Common myeloid progenitor, CD34-positive (primary cell): ENCODE measurements at regions not wholly inside any gene's neighbourhood (a gene's known extent, or its start where the extent isn't known, plus 50 kb on each side); places are given as distances from the start of the nearest gene placed in this dataset.
"Not testable (repeated sequence)": the region's sequence is repeated elsewhere in the genome, so short reads cannot be mapped to it uniquely, and the experiment has no call there.

Experiments
- CTCF ChIA-PET: fragments of 350-600 bp; sonication (Branson Sonifier 250); formaldehyde crosslinking; loops from one replicate; lab custom pipeline; 2021; ENCODE audit warnings: antibody characterized with exemption; lab: Charles Lee
- POLR2A ChIA-PET: fragments of 350-600 bp; sonication (Branson Sonifier 250); formaldehyde crosslinking; loops from one replicate; lab custom pipeline; 2021; ENCODE audit warnings: antibody characterized with exemption; lab: Charles Lee
- DNase-seq, 3 donors: peaks; one replicate each; pipeline versions ENCODE4 v3.0.0 to v3.0.0-alpha.2; 2013
- H3K27ac ChIP-seq, 2 experiments: 1 replicate in 1 of 2; 2 replicates in 1 of 2; pipeline ENCODE4 v1.7.0; 2013; ENCODE audit warnings: inconsistent platforms in 2 of 2, low read length in 2 of 2, mild to moderate bottlenecking in 2 of 2, low read depth in 1 of 2, moderate library complexity in 1 of 2; ENCODE audit not compliant: severe bottlenecking in 2 of 2, insufficient read depth in 1 of 2, poor library complexity in 1 of 2
- H3K27me3 ChIP-seq, 5 experiments: replicated peaks in 2 of 5; 1 replicate in 3 of 5; 2 replicates in 2 of 5; pipeline versions ENCODE4 v1.6.1 to v1.7.0; 2013; ENCODE audit warnings: low read length in 4 of 5, mild to moderate bottlenecking in 2 of 5, moderate library complexity in 2 of 5, inconsistent platforms in 1 of 5; ENCODE audit not compliant: insufficient read depth in 5 of 5, control insufficient read depth in 4 of 5
- H3K36me3 ChIP-seq, 4 experiments: 1 replicate in 2 of 4; 2 replicates in 2 of 4; pipeline versions ENCODE4 v1.6.1 to v1.7.0; 2013; ENCODE audit warnings: low read length in 3 of 4, control low read depth in 1 of 4, mild to moderate bottlenecking in 1 of 4; ENCODE audit not compliant: control insufficient read depth in 4 of 4, insufficient read depth in 4 of 4
- H3K4me1 ChIP-seq, 4 experiments: 1 replicate in 3 of 4; 2 replicates in 1 of 4; pipeline versions ENCODE4 v1.6.1 to v1.7.1; 2013; ENCODE audit warnings: low read length in 3 of 4, mild to moderate bottlenecking in 3 of 4, control low read depth in 1 of 4, inconsistent platforms in 1 of 4, moderate library complexity in 1 of 4; ENCODE audit not compliant: control insufficient read depth in 4 of 4, insufficient read depth in 4 of 4; ENCODE audit errors: control extremely low read depth in 1 of 4
- H3K4me3 ChIP-seq, 7 experiments: 1 replicate in 4 of 7; 2 replicates in 3 of 7; pipeline versions ENCODE4 v1.5.1 to v1.7.0; 2013; ENCODE audit warnings: mild to moderate bottlenecking in 7 of 7, low read length in 6 of 7, moderate library complexity in 6 of 7, inconsistent platforms in 2 of 7, low read depth in 2 of 7, control low read depth in 1 of 7; ENCODE audit not compliant: insufficient read depth in 4 of 7, control insufficient read depth in 1 of 7; ENCODE audit errors: extremely low read depth in 1 of 7
- H3K9me3 ChIP-seq, 5 experiments: 1 replicate in 4 of 5; 2 replicates in 1 of 5; pipeline versions ENCODE4 v1.6.1 to v1.7.1; 2013; ENCODE audit warnings: low read length in 4 of 5, mild to moderate bottlenecking in 2 of 5, inconsistent platforms in 1 of 5, low read depth in 1 of 5, moderate library complexity in 1 of 5; ENCODE audit not compliant: control insufficient read depth in 4 of 5, insufficient read depth in 2 of 5; ENCODE audit errors: control extremely low read depth in 1 of 5
- WGBS: methylation state at CpG from one replicate; pipeline ENCODE4 v1.1.5; 2013; ENCODE audit not compliant: insufficient coverage; 5-methylcytosine and 5-hydroxymethylcytosine counted together

GRCh38 chr4:154124539-154125255 is 335.8 kb upstream of the SFRP2 start:
- Histone ChIP-seq H3K36me3 (no peaks in the 10 kb centered on the region), H3K9me3 (peaks cover 0 to 3% (median 0%) of the 10 kb centered on the region in 5 experiments), H3K4me1 (no peaks in the 10 kb centered on the region), H3K27ac (no peak overlapping the region), H3K27me3 (no peaks in the 10 kb centered on the region), H3K4me3 (no peak overlapping the region)
- ChIA-PET POLR2A (no interaction called here), CTCF (no interaction called here)
- WGBS, result 50% methylated on average over 2 of the region's 4 CpGs
- DNase-seq, result no peak

GRCh38 chr4:154123897-154124296 is 335.0 kb upstream of the SFRP2 start:
- H3K4me3 ChIP-seq, result no peak overlapping the region

GRCh38 chr4:154120690-154121345 is 331.9 kb upstream of the SFRP2 start:
- ChIA-PET CTCF (no interaction called here), POLR2A (no interaction called here)
- Histone ChIP-seq H3K36me3 (no peaks in the 10 kb centered on the region), H3K4me1 (no peaks in the 10 kb centered on the region), H3K27ac (no peak overlapping the region), H3K9me3 (peaks cover 0 to 3% (median 0%) of the 10 kb centered on the region in 5 experiments), H3K27me3 (no peaks in the 10 kb centered on the region), H3K4me3 (no peak overlapping the region)
- no peak for DNase-seq
- WGBS, result 76% methylated on average over 3 of the region's 4 CpGs

More at GRCh38 chr4:154123897-154124296, 335.0 kb upstream of the SFRP2 start:
- ChIA-PET CTCF (no interaction called here), POLR2A (no interaction called here)
- Histone ChIP-seq H3K4me1 (no peaks in the 10 kb centered on the region), H3K27me3 (no peaks in the 10 kb centered on the region), H3K9me3 (peaks cover 0 to 3% (median 0%) of the 10 kb centered on the region in 5 experiments), H3K27ac (no peak overlapping the region), H3K36me3 (no peaks in the 10 kb centered on the region)
- WGBS, result 84% methylated on average over 3 of the region's 3 CpGs
- no peak for DNase-seq

- 87% methylated on average over 5 of the region's 5 CpGs for WGBS
- Histone ChIP-seq H3K27me3 (no peaks in the 10 kb centered on the region), H3K4me3 (no peak overlapping the region), H3K36me3 (no peaks in the 10 kb centered on the region), H3K9me3 (peaks cover 0 to 3% (median 0%) of the 10 kb centered on the region in 5 experiments), H3K27ac (no peak overlapping the region), H3K4me1 (no peaks in the 10 kb centered on the region)
- CTCF ChIA-PET, result no interaction called here
- POLR2A ChIA-PET, result no interaction called here
- no peak for DNase-seq
Observed at GRCh38 chr4:154120006-154120676, 331.3 kb upstream of the SFRP2 start.

GRCh38 chr4:154119317-154119716 is 330.4 kb upstream of the SFRP2 start:
- Histone ChIP-seq H3K4me1 (no peaks in the 10 kb centered on the region), H3K27ac (no peak overlapping the region), H3K27me3 (no peaks in the 10 kb centered on the region), H3K36me3 (no peaks in the 10 kb centered on the region), H3K9me3 (no peaks in the 10 kb centered on the region), H3K4me3 (no peak overlapping the region)
- POLR2A ChIA-PET, result no interaction called here
- CTCF ChIA-PET, result no interaction called here
- 58% methylated on average over 2 of the region's 5 CpGs for WGBS
- no peak for DNase-seq

- H3K27ac ChIP-seq, H3K4me3 ChIP-seq, POLR2A ChIA-PET, H3K36me3 ChIP-seq, DNase-seq, H3K9me3 ChIP-seq, H3K4me1 ChIP-seq, H3K27me3 ChIP-seq: not testable (repeated sequence)
- 95% methylated on average over 6 of the region's 9 CpGs for WGBS
- CTCF ChIA-PET, result interaction anchor here (0.7 kb wide), 1 partner anchor 19 kb away, joined by 4 read pairs; no protein-coding TSS in a partner anchor
Observed at GRCh38 chr4:154117726-154118125, 328.8 kb upstream of the SFRP2 start.

GRCh38 chr4:154107337-154107736 is 318.5 kb upstream of the SFRP2 start:
- Histone ChIP-seq H3K27me3 (no peaks in the 10 kb centered on the region), H3K4me3 (no peak overlapping the region), H3K4me1 (no peaks in the 10 kb centered on the region), H3K9me3 (peaks cover 0 to 3% (median 0%) of the 10 kb centered on the region in 5 experiments), H3K27ac (no peak overlapping the region), H3K36me3 (no peaks in the 10 kb centered on the region)
- WGBS, result no CpG with 5 or more reads among the region's 2 CpGs
- POLR2A ChIA-PET, result no interaction called here
- no peak for DNase-seq
- CTCF ChIA-PET, result no interaction called here
